ENCODE measurements at regions not wholly inside any gene's neighbourhood (a gene's known extent, or its start where the extent isn't known, plus 50 kb on each side); places are given as distances from the start of the nearest gene placed in this dataset.

DNA sequence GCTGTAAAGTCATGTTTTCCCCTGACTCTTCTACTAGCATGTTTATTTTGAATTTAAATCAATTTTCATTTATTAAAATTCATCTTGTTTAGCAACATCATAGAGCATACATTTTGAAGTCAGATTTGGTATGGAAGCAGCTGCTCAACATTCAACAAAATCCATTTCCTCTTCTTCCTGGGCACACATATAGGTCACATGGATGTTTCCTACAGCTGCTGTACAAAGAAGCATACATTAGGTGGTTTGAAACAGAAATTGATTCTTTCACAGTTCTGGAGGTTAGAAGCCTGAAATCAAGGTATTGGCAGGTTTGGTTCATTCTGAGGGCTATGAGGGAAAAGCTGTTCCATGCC is 495.2 kb downstream of the RFPL4B start:
- Histone ChIP-seq H3K4me1 (ENCODE audit: control insufficient read depth in 1 of 2, insufficient read depth in 2 of 2, low read length in 2 of 2) (no peaks in the 10 kb centered on the region), H3K9ac (ENCODE audit: low read length) (no peak overlapping the region), H4K20me1 (ENCODE audit: insufficient read depth) (no peaks in the 10 kb centered on the region), H3K27me3 (ENCODE audit: insufficient read depth, low read length) (no peaks in the 10 kb centered on the region), H3K36me3 (ENCODE audit: control insufficient read depth in 1 of 2, insufficient read depth in 2 of 2, low read length in 2 of 2) (no peaks in the 10 kb centered on the region), H3K4me3 (replicated peaks in 1 of 2; ENCODE audit: low read depth in 1 of 2, low read length in 2 of 2) (no peak overlapping the region), H3K9me2 (ENCODE audit: insufficient read depth) (no peaks in the 10 kb centered on the region), H3K4me2 (ENCODE audit: low read length) (no peak overlapping the region), H3K9me3 (ENCODE audit: control insufficient read depth in 1 of 2, insufficient read depth in 1 of 2, low read depth in 1 of 2, low read length in 2 of 2) (no peaks in the 10 kb centered on the region), H3K27ac (ENCODE audit: low read depth, low read length) (no peak overlapping the region), H2AFZ (ENCODE audit: low read depth, low read length, poor library complexity, severe bottlenecking) (no peak overlapping the region), H3K79me2 (ENCODE audit: insufficient read depth, low read length) (no peaks in the 10 kb centered on the region)
- RAD21 ChIA-PET (ENCODE audit: low non-redundant PET in 1 of 2, low total read pairs in 2 of 2, uncharacterized antibody in 2 of 2, unreplicated experiment in 2 of 2): no interaction called here
- no TSS peak for BruUV-seq (replicated peaks)
- CTCF ChIA-PET: no interaction called here
- intact Hi-C loops (cut with micrococcal nuclease): no loop called here
- ATAC-seq: no peak
- no peak for DNase-seq (ENCODE audit: low read depth, low spot score)
- TF ChIP-seq TCF7L2 (IDR thresholded peaks at IDR 0.05; ENCODE audit: borderline replicate concordance, extremely low read depth, insufficient read depth, insufficient read length) (no peak), POLR2AphosphoS5 (IDR thresholded peaks at IDR 0.05; ENCODE audit: low read depth, low read length) (no peak), POLR2A (IDR thresholded peaks at IDR 0.05; ENCODE audit: borderline replicate concordance, extremely low read depth, insufficient read depth, insufficient read length) (no peak), FOSL1 (IDR thresholded peaks at IDR 0.05; ENCODE audit: low read depth) (no peak)
- TF ChIP-seq, protein P1, sequence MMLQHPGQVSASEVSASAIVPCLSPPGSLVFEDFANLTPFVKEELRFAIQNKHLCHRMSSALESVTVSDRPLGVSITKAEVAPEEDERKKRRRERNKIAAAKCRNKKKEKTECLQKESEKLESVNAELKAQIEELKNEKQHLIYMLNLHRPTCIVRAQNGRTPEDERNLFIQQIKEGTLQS (IDR thresholded peaks at IDR 0.05): no peak
- TF ChIP-seq, protein P2, sequence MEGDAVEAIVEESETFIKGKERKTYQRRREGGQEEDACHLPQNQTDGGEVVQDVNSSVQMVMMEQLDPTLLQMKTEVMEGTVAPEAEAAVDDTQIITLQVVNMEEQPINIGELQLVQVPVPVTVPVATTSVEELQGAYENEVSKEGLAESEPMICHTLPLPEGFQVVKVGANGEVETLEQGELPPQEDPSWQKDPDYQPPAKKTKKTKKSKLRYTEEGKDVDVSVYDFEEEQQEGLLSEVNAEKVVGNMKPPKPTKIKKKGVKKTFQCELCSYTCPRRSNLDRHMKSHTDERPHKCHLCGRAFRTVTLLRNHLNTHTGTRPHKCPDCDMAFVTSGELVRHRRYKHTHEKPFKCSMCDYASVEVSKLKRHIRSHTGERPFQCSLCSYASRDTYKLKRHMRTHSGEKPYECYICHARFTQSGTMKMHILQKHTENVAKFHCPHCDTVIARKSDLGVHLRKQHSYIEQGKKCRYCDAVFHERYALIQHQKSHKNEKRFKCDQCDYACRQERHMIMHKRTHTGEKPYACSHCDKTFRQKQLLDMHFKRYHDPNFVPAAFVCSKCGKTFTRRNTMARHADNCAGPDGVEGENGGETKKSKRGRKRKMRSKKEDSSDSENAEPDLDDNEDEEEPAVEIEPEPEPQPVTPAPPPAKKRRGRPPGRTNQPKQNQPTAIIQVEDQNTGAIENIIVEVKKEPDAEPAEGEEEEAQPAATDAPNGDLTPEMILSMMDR (IDR thresholded peaks at IDR 0.05 in 2 of 3, conservative IDR thresholded peaks at IDR 0.05 in 1 of 3; ENCODE audit: borderline replicate concordance in 1 of 3, insufficient read depth in 1 of 3, low read depth in 2 of 3, low read length in 2 of 3): no peak
- POLR2A ChIA-PET: no interaction called here

DNA sequence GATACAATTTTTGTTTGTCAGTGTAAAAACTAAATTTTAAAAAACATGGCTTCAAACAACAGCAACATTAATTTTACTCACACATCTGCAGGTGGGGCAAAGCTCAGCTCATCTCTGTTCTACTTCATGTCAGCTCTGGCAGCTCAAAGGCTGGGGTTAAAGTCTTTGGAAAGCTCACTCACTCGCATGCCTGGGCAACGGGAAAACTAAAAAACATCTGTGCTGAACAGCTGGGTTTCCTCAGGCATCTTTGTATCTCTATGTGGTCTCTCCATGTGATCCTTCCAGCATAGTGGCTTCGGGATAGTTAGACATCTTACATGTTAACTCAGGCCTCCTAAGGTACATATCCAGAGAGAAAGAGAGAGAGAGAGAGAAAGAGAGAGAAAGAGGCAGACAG is 499.6 kb downstream of the RFPL4B start:
- ChIA-PET CTCF (no interaction called here), POLR2A (no interaction called here), RAD21 (ENCODE audit: low non-redundant PET in 1 of 2, low total read pairs in 2 of 2, uncharacterized antibody in 2 of 2, unreplicated experiment in 2 of 2) (no interaction called here)
- no peak overlapping the region for H2AFZ ChIP-seq (ENCODE audit: low read depth, low read length, poor library complexity, severe bottlenecking)
- no peak overlapping the region for H3K27ac ChIP-seq (ENCODE audit: low read depth, low read length)
- no peaks in the 10 kb centered on the region for H3K9me2 ChIP-seq (ENCODE audit: insufficient read depth)
- no peak overlapping the region for H3K4me2 ChIP-seq (ENCODE audit: low read length)
- intact Hi-C loops (cut with micrococcal nuclease): no loop called here
- no peaks in the 10 kb centered on the region for H3K27me3 ChIP-seq (ENCODE audit: insufficient read depth, low read length)
- TF ChIP-seq, protein P3, sequence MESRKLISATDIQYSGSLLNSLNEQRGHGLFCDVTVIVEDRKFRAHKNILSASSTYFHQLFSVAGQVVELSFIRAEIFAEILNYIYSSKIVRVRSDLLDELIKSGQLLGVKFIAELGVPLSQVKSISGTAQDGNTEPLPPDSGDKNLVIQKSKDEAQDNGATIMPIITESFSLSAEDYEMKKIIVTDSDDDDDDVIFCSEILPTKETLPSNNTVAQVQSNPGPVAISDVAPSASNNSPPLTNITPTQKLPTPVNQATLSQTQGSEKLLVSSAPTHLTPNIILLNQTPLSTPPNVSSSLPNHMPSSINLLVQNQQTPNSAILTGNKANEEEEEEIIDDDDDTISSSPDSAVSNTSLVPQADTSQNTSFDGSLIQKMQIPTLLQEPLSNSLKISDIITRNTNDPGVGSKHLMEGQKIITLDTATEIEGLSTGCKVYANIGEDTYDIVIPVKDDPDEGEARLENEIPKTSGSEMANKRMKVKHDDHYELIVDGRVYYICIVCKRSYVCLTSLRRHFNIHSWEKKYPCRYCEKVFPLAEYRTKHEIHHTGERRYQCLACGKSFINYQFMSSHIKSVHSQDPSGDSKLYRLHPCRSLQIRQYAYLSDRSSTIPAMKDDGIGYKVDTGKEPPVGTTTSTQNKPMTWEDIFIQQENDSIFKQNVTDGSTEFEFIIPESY (IDR thresholded peaks at IDR 0.05; ENCODE audit: extremely low read depth, insufficient replicate concordance, low read length): no peak
- TF ChIP-seq CEBPB (IDR thresholded peaks at IDR 0.05; ENCODE audit: low read depth) (no peak), EZH2 (IDR thresholded peaks at IDR 0.05) (no peak), CBX3 (IDR thresholded peaks at IDR 0.05; ENCODE audit: low read depth) (no peak)
- H3K4me3 ChIP-seq (replicated peaks in 1 of 2; ENCODE audit: low read depth in 1 of 2, low read length in 2 of 2): no peak overlapping the region
- no peaks in the 10 kb centered on the region for H3K9me3 ChIP-seq (ENCODE audit: control insufficient read depth in 1 of 2, insufficient read depth in 1 of 2, low read depth in 1 of 2, low read length in 2 of 2)
- H3K4me1 ChIP-seq (ENCODE audit: control insufficient read depth in 1 of 2, insufficient read depth in 2 of 2, low read length in 2 of 2): no peaks in the 10 kb centered on the region
- BruUV-seq (replicated peaks): no TSS peak
- no peak for DNase-seq (ENCODE audit: low read depth, low spot score)
- no peak for ATAC-seq
- H3K36me3 ChIP-seq (ENCODE audit: control insufficient read depth in 1 of 2, insufficient read depth in 2 of 2, low read length in 2 of 2): no peaks in the 10 kb centered on the region
- H3K9ac ChIP-seq (ENCODE audit: low read length): no peak overlapping the region
- H3K79me2 ChIP-seq (ENCODE audit: insufficient read depth, low read length): no peaks in the 10 kb centered on the region
- H4K20me1 ChIP-seq (ENCODE audit: insufficient read depth): no peaks in the 10 kb centered on the region
